AG10803 (cell line): ENCODE measurements at regions not wholly inside any gene's neighbourhood (a gene's known extent, or its start where the extent isn't known, plus 50 kb on each side); places are given as distances from the start of the nearest gene placed in this dataset.

ENCODE experiments used
- DNase-seq: peaks from one replicate; pipeline ENCODE4 v3.0.0; 2010; ENCODE audit warnings: low read depth
- H3K4me3 ChIP-seq: 2 replicates; pipeline ENCODE4 v1.5.1; 2011; ENCODE audit warnings: mild to moderate bottlenecking, low read length, control low read depth
- TF ChIP-seq, protein P1 (sequence below): conservative IDR thresholded peaks from 2 replicates; pipeline ENCODE4 v1.5.1; 2011; ENCODE audit warnings: mild to moderate bottlenecking, low read length, control low read depth, inconsistent platforms

- TF ChIP-seq, protein P1, sequence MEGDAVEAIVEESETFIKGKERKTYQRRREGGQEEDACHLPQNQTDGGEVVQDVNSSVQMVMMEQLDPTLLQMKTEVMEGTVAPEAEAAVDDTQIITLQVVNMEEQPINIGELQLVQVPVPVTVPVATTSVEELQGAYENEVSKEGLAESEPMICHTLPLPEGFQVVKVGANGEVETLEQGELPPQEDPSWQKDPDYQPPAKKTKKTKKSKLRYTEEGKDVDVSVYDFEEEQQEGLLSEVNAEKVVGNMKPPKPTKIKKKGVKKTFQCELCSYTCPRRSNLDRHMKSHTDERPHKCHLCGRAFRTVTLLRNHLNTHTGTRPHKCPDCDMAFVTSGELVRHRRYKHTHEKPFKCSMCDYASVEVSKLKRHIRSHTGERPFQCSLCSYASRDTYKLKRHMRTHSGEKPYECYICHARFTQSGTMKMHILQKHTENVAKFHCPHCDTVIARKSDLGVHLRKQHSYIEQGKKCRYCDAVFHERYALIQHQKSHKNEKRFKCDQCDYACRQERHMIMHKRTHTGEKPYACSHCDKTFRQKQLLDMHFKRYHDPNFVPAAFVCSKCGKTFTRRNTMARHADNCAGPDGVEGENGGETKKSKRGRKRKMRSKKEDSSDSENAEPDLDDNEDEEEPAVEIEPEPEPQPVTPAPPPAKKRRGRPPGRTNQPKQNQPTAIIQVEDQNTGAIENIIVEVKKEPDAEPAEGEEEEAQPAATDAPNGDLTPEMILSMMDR, result no peak
- H3K4me3 ChIP-seq, result no peak overlapping the region
- no peak for DNase-seq
These were observed 102.7 kb upstream of the BMP5 start for GRCh38 chr6:55977959-55978665.

DNA sequence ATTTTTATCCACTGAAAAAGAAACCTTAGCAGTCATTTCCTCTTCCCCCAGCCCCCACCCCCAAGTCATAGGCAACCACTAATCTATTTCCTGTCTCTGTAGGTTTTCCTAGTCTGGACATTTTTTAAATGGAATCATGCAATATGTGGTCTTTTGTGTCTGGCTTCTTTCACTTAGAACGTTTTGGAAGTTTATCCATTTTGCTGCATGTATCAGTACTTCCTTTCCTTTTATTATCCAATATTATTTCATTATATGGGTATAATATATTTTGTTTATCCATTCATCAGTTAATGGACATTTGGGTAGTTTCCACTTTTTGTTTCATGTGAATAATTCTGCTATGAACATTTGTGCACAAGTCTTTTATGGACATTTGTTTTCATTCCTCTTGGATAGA lies 99.3 kb upstream of the BMP5 start:
- no peak overlapping the region for H3K4me3 ChIP-seq
- TF ChIP-seq, protein P1, result no peak
- DNase-seq, result no peak

GRCh38 chr6:55972091-55972490 lies 96.7 kb upstream of the BMP5 start:
- H3K4me3 ChIP-seq, result no peak overlapping the region
- no peak for DNase-seq
- TF ChIP-seq, protein P1, result no peak

- no peak overlapping the region for H3K4me3 ChIP-seq
- no peak for DNase-seq
- TF ChIP-seq, protein P1, result no peak
These were observed 94.1 kb upstream of the BMP5 start for GRCh38 chr6:55969526-55969925.

DNA sequence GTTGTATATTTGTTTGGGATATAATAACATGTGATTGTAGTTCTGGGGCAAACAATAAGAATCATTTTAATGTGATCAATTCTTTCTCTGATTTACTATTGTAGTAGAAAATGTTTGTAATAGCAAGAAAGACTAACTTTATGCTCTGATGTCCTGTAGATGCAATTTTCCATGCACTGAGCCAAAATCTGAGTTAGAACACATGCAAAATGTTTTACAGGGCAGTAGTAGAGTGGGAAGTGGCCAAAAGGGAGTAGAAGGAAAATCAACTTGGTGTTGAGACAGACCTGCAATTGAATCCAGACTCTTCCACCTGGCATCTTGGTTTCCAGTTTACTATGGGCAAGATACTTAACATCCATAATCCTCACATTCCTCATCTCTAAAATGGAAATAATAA lies 93.5 kb upstream of the BMP5 start:
- no peak for DNase-seq
- TF ChIP-seq, protein P1, result no peak
- H3K4me3 ChIP-seq, result no peak overlapping the region

DNA sequence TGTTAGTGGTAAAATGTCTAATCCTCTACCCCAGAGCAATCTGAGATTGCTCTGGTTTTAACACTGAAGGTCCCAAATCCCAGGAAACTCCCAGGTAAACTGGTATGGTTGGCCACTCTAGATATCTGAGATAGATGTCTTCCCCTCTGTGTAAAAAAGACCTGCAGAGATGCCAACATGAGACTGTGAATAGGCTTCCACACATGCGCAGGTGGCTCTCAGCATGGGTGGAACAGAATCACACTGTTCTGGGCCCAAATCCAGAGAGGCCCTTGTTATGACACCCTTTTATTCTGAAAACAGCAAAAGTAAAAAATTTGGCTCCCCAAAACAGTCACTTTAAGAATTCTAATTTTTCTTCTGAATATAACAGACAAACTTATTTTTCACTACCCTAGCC lies 88.7 kb upstream of the BMP5 start:
- TF ChIP-seq, protein P1, result no peak
- no peak for DNase-seq
- no peak overlapping the region for H3K4me3 ChIP-seq

GRCh38 chr6:55963301-55963700 lies 87.9 kb upstream of the BMP5 start:
- DNase-seq, result peak; percentile 2
- no peak overlapping the region for H3K4me3 ChIP-seq
- TF ChIP-seq, protein P1, result peak; percentile 41
